NCI-H128 (cell line): ENCODE measurements at regions not wholly inside any gene's neighbourhood (a gene's known extent, or its start where the extent isn't known, plus 50 kb on each side); places are given as distances from the start of the nearest gene placed in this dataset.

Experiments used
- DNase-seq: peaks from one replicate; lab custom pipeline; 2025; ENCODE audit not compliant: unreplicated experiment; lab: John Stamatoyannopoulos, UW

GRCh38 chr16:73545290-73545689, 497.4 kb upstream of the ZFHX3 start:
- no peak for DNase-seq

- no peak for DNase-seq
Observed at GRCh38 chr16:73544826-73545225, 496.9 kb upstream of the ZFHX3 start.

- DNase-seq: no peak
Observed at GRCh38 chr16:73543970-73544599, 496.2 kb upstream of the ZFHX3 start.

- DNase-seq: no peak
Observed at GRCh38 chr16:73543331-73543969, 495.5 kb upstream of the ZFHX3 start.

- no peak for DNase-seq
Observed at GRCh38 chr16:73542885-73543284, 495.0 kb upstream of the ZFHX3 start.

- DNase-seq: no peak
Observed at GRCh38 chr16:73537921-73538320, 490.0 kb upstream of the ZFHX3 start.

- no peak for DNase-seq
Observed at GRCh38 chr16:73536931-73537330, 489.0 kb upstream of the ZFHX3 start.

GRCh38 chr16:73531021-73531420, 483.1 kb upstream of the ZFHX3 start:
- no peak for DNase-seq

- DNase-seq: no peak
Observed at GRCh38 chr16:73530529-73530928, 482.6 kb upstream of the ZFHX3 start.

- DNase-seq: no peak
Observed at GRCh38 chr16:73529303-73530012, 481.5 kb upstream of the ZFHX3 start.

GRCh38 chr16:73527187-73527586, 479.3 kb upstream of the ZFHX3 start:
- no peak for DNase-seq

- no peak for DNase-seq
Observed at GRCh38 chr16:73526011-73526804, 478.3 kb upstream of the ZFHX3 start.

- DNase-seq: no peak
Observed at GRCh38 chr16:73523209-73523608, 475.3 kb upstream of the ZFHX3 start.

- DNase-seq: no peak
Observed at GRCh38 chr16:73521499-73521898, 473.6 kb upstream of the ZFHX3 start.

- DNase-seq: no peak
Observed at GRCh38 chr16:73515616-73516015, 467.7 kb upstream of the ZFHX3 start.

GRCh38 chr16:73510852-73511251, 462.9 kb upstream of the ZFHX3 start:
- DNase-seq: no peak

- DNase-seq: no peak
Observed at GRCh38 chr16:73506568-73507056, 458.7 kb upstream of the ZFHX3 start.

GRCh38 chr16:73505577-73505976, 457.6 kb upstream of the ZFHX3 start:
- no peak for DNase-seq

GRCh38 chr16:73504591-73505575, 457.0 kb upstream of the ZFHX3 start:
- DNase-seq: no peak

GRCh38 chr16:73503093-73503492, 455.2 kb upstream of the ZFHX3 start:
- no peak for DNase-seq
